ENCODE measurements at regions not wholly inside any gene's neighbourhood (a gene's known extent, or its start where the extent isn't known, plus 50 kb on each side); places are given as distances from the start of the nearest gene placed in this dataset.

DNA sequence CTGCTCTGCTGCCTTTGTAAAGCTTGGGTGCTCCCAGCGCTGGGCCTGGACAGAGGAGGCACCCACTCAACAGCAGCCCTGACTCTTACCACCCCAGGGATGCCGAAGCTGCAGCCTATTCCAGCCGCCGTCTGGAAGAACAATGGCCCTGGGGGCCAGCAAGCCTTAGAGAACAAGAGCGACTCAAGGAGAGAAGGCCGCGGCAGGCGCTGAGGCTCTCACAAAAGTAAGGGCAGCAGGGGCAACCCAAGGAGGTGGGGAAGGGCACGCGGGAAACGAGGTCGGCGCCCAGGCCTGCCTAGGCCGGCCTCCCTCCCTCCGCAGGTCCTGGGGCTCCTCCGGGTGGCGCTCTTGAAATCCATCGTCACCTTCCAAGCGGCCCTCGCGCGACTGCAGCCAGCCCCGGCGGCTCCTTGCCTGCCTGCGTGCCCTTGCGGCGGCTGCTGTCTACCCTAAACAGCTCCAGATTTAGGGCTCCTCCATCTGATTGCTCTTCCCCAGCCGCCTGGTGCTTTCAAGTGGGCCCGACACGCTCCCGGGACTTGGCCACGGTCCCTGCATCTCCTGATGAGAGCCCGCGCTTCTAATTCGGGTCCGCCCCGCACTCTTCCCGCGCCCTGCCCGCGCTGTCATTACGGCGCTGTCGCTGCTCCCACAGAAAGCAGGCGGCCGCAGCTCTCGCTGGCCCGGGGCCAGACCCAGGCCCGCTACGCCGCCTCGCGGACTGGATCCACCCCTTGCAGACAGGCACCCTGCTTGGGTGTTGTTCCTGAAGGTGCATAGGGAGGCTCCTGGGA, 213.3 kb downstream of the SEMA6A start:
- peak; percentile 30 to 66 for TF ChIP-seq RAD21 (IDR thresholded peaks at IDR 0.05)
- no peak for TF ChIP-seq FOXA2 (IDR thresholded peaks at IDR 0.05)
- TF ChIP-seq, protein P1, sequence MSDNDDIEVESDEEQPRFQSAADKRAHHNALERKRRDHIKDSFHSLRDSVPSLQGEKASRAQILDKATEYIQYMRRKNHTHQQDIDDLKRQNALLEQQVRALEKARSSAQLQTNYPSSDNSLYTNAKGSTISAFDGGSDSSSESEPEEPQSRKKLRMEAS (IDR thresholded peaks at IDR 0.05) = no peak
- peak overlapping the region in 2 of 3 donors; percentile 5 to 18 for H3K4me3 ChIP-seq (ENCODE audit: low read depth in 1 of 3, low read length in 3 of 3)
- H3K27ac ChIP-seq (ENCODE audit: low read depth in 1 of 2, low read length in 2 of 2) = no peak overlapping the region
- peak; percentile 53 for DNase-seq (ENCODE audit: low spot score)
- H3K27me3 ChIP-seq (ENCODE audit: control insufficient read depth in 4 of 4, insufficient read depth in 4 of 4, low read length in 3 of 4) = no peaks in the 10 kb centered on the region
- no peaks in the 10 kb centered on the region for H3K9me3 ChIP-seq (ENCODE audit: control insufficient read depth in 4 of 4, low read length in 3 of 4)
- H3K36me3 ChIP-seq (ENCODE audit: control insufficient read depth in 4 of 4, insufficient read depth in 3 of 4, low read depth in 1 of 4, low read length in 3 of 4) = no peaks in the 10 kb centered on the region
- H3K4me1 ChIP-seq (ENCODE audit: control insufficient read depth in 4 of 4, insufficient read depth in 4 of 4, low read length in 3 of 4) = no peaks in the 10 kb centered on the region
- WGBS = 59% methylated on average over 53 of the region's 53 CpGs
- no peak overlapping the region for H3K9ac ChIP-seq (ENCODE audit: low read depth in 1 of 2, low read length in 2 of 2)

DNA sequence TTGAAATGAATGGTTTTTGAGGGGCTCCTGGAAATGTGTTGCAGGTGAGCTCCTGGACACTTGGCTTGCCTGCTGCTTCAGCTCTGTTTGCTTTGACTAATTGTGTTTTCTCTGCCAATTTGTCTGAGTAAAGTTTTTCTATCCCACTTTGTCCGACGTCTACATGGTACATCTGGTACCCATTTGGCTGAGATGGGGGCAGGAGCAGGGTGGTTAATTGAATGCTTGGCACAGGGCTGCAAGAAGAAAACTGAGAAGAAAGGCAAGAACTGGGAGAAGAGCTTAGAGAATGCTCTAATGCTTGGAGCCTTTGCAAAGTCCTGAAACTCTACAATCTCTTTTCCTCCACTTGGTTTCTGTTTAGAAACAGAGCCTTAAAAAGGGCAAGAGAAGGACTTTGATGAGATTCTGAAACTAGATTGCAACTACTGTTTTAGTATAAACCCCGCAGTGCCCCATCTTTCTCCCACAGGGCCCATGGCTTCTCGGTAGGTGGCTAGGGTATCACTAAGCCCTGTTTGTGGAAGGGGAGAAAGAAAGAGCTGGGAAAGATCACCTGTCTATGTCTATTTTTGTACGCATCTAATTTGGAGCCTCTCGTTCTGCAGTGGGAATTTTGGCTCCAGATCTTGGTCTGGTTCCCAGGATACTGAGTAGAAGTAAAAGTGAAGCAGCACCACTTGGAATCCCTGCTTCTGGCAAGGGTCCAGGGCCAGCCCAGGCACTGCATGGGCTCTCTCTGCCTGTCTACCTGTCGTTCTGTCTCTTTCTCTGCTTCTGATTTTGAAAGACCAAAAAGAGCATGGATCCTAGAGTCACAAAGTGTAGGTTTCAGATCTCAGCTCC, 214.4 kb downstream of the SEMA6A start:
- 76% methylated on average over 7 of the region's 7 CpGs for WGBS
- H3K27me3 ChIP-seq (ENCODE audit: control insufficient read depth in 4 of 4, insufficient read depth in 4 of 4, low read length in 3 of 4) = no peaks in the 10 kb centered on the region
- no peak overlapping the region for H3K9ac ChIP-seq (ENCODE audit: low read depth in 1 of 2, low read length in 2 of 2)
- TF ChIP-seq RAD21 (IDR thresholded peaks at IDR 0.05) = no peak
- no peak for TF ChIP-seq SP1 (IDR thresholded peaks at IDR 0.05)
- no peak for TF ChIP-seq TAF1 (conservative IDR thresholded peaks at IDR 0.05)
- no peak for TF ChIP-seq FOXA2 (IDR thresholded peaks at IDR 0.05)
- TF ChIP-seq HNF4A (conservative IDR thresholded peaks at IDR 0.05) = no peak
- TF ChIP-seq, protein P2, sequence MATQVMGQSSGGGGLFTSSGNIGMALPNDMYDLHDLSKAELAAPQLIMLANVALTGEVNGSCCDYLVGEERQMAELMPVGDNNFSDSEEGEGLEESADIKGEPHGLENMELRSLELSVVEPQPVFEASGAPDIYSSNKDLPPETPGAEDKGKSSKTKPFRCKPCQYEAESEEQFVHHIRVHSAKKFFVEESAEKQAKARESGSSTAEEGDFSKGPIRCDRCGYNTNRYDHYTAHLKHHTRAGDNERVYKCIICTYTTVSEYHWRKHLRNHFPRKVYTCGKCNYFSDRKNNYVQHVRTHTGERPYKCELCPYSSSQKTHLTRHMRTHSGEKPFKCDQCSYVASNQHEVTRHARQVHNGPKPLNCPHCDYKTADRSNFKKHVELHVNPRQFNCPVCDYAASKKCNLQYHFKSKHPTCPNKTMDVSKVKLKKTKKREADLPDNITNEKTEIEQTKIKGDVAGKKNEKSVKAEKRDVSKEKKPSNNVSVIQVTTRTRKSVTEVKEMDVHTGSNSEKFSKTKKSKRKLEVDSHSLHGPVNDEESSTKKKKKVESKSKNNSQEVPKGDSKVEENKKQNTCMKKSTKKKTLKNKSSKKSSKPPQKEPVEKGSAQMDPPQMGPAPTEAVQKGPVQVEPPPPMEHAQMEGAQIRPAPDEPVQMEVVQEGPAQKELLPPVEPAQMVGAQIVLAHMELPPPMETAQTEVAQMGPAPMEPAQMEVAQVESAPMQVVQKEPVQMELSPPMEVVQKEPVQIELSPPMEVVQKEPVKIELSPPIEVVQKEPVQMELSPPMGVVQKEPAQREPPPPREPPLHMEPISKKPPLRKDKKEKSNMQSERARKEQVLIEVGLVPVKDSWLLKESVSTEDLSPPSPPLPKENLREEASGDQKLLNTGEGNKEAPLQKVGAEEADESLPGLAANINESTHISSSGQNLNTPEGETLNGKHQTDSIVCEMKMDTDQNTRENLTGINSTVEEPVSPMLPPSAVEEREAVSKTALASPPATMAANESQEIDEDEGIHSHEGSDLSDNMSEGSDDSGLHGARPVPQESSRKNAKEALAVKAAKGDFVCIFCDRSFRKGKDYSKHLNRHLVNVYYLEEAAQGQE (IDR thresholded peaks at IDR 0.05) = no peak
- TF ChIP-seq GABPA (IDR thresholded peaks at IDR 0.05 in 1 of 2, conservative IDR thresholded peaks at IDR 0.05 in 1 of 2) = no peak
- no peak overlapping the region for H3K4me3 ChIP-seq (ENCODE audit: low read depth in 1 of 3, low read length in 3 of 3)
- H3K9me3 ChIP-seq (ENCODE audit: control insufficient read depth in 4 of 4, low read length in 3 of 4) = no peaks in the 10 kb centered on the region
- H3K36me3 ChIP-seq (ENCODE audit: control insufficient read depth in 4 of 4, insufficient read depth in 3 of 4, low read depth in 1 of 4, low read length in 3 of 4) = no peaks in the 10 kb centered on the region
- no peak for DNase-seq (ENCODE audit: low spot score)
- no peak overlapping the region for H3K27ac ChIP-seq (ENCODE audit: low read depth in 1 of 2, low read length in 2 of 2)
- no peaks in the 10 kb centered on the region for H3K4me1 ChIP-seq (ENCODE audit: control insufficient read depth in 4 of 4, insufficient read depth in 4 of 4, low read length in 3 of 4)

DNA sequence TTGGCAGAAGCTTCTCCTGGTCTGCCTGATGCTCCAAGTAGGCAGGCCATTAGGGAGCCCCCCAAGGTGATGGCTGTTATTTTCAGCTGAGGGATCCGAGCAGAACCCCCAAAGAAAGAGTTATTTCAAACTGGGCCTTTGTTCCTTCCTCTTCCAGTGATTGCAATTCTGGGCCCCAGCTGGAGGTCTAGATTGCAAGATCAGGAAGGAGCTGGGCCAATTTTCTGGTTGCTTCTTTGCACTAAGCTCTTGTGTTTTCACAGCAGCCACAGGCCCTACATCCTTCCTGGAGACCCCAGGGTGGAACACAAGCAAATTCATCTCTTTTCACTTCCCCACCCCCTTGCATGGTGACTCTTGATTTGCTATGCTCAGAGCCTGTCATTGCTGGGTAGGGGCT, 215.0 kb downstream of the SEMA6A start:
- Histone ChIP-seq H3K27me3 (ENCODE audit: control insufficient read depth in 4 of 4, insufficient read depth in 4 of 4, low read length in 3 of 4) (no peaks in the 10 kb centered on the region), H3K4me3 (ENCODE audit: low read depth in 1 of 3, low read length in 3 of 3) (no peak overlapping the region), H3K27ac (ENCODE audit: low read depth in 1 of 2, low read length in 2 of 2) (no peak overlapping the region), H3K9me3 (ENCODE audit: control insufficient read depth in 4 of 4, low read length in 3 of 4) (no peaks in the 10 kb centered on the region), H3K9ac (ENCODE audit: low read depth in 1 of 2, low read length in 2 of 2) (no peak overlapping the region), H3K36me3 (ENCODE audit: control insufficient read depth in 4 of 4, insufficient read depth in 3 of 4, low read depth in 1 of 4, low read length in 3 of 4) (no peaks in the 10 kb centered on the region), H3K4me1 (ENCODE audit: control insufficient read depth in 4 of 4, insufficient read depth in 4 of 4, low read length in 3 of 4) (no peaks in the 10 kb centered on the region)
- no peak for DNase-seq (ENCODE audit: low spot score)
- TF ChIP-seq FOXA2 (IDR thresholded peaks at IDR 0.05) (no peak), SP1 (IDR thresholded peaks at IDR 0.05) (no peak), HNF4G (IDR thresholded peaks at IDR 0.05) (no peak), YY1 (IDR thresholded peaks at IDR 0.05) (no peak), RXRA (IDR thresholded peaks at IDR 0.05) (no peak), JUND (IDR thresholded peaks at IDR 0.05) (no peak), FOXA1 (IDR thresholded peaks at IDR 0.05) (no peak), NR2F2 (IDR thresholded peaks at IDR 0.05) (no peak), HNF4A (conservative IDR thresholded peaks at IDR 0.05) (no peak), GABPA (IDR thresholded peaks at IDR 0.05 in 1 of 2, conservative IDR thresholded peaks at IDR 0.05 in 1 of 2) (no peak)
- TF ChIP-seq, protein P3, sequence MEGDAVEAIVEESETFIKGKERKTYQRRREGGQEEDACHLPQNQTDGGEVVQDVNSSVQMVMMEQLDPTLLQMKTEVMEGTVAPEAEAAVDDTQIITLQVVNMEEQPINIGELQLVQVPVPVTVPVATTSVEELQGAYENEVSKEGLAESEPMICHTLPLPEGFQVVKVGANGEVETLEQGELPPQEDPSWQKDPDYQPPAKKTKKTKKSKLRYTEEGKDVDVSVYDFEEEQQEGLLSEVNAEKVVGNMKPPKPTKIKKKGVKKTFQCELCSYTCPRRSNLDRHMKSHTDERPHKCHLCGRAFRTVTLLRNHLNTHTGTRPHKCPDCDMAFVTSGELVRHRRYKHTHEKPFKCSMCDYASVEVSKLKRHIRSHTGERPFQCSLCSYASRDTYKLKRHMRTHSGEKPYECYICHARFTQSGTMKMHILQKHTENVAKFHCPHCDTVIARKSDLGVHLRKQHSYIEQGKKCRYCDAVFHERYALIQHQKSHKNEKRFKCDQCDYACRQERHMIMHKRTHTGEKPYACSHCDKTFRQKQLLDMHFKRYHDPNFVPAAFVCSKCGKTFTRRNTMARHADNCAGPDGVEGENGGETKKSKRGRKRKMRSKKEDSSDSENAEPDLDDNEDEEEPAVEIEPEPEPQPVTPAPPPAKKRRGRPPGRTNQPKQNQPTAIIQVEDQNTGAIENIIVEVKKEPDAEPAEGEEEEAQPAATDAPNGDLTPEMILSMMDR (IDR thresholded peaks at IDR 0.05; ENCODE audit: low read depth, low read length, missing input control) = no peak
- TF ChIP-seq, protein P4, sequence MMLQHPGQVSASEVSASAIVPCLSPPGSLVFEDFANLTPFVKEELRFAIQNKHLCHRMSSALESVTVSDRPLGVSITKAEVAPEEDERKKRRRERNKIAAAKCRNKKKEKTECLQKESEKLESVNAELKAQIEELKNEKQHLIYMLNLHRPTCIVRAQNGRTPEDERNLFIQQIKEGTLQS (IDR thresholded peaks at IDR 0.05) = no peak
- TF ChIP-seq, protein P1 (IDR thresholded peaks at IDR 0.05) = no peak
- WGBS = 78% methylated on average over 1 of the region's 1 CpG
